BLaER1 (cell line): ENCODE measurements at regions not wholly inside any gene's neighbourhood (a gene's known extent, or its start where the extent isn't known, plus 50 kb on each side); places are given as distances from the start of the nearest gene placed in this dataset.

Source experiments
- H3K27ac ChIP-seq: shearing (Covaris generic); formaldehyde crosslinking; 2 replicates; pipeline ENCODE4 v1.8.1; 2022
- H3K27me3 ChIP-seq: shearing (Covaris generic); formaldehyde crosslinking; 2 replicates; pipeline ENCODE4 v1.8.1; 2022
- H3K36me3 ChIP-seq: shearing (Covaris generic); formaldehyde crosslinking; 2 replicates; pipeline ENCODE4 v1.8.1; 2022
- H3K4me1 ChIP-seq: shearing (Covaris generic); formaldehyde crosslinking; 2 replicates; pipeline ENCODE4 v1.8.1; 2022
- H3K4me2 ChIP-seq: shearing (Covaris generic); formaldehyde crosslinking; 2 replicates; pipeline ENCODE4 v1.8.1; 2022
- H3K4me3 ChIP-seq: shearing (Covaris generic); formaldehyde crosslinking; 2 replicates; pipeline ENCODE4 v1.8.1; 2022
- H3K9ac ChIP-seq: shearing (Covaris generic); formaldehyde crosslinking; 2 replicates; pipeline ENCODE4 v1.8.1; 2022
- H3K9me3 ChIP-seq: shearing (Covaris generic); formaldehyde crosslinking; 2 replicates; pipeline ENCODE4 v1.8.1; 2022
- H4K20me1 ChIP-seq: shearing (Covaris generic); formaldehyde crosslinking; 2 replicates; pipeline ENCODE4 v1.8.1; 2022
- Cebpa-rat ChIP-seq: shearing (Covaris generic); IDR thresholded peaks from 2 replicates; pipeline ENCODE4 v1.8.1; 2022

DNA sequence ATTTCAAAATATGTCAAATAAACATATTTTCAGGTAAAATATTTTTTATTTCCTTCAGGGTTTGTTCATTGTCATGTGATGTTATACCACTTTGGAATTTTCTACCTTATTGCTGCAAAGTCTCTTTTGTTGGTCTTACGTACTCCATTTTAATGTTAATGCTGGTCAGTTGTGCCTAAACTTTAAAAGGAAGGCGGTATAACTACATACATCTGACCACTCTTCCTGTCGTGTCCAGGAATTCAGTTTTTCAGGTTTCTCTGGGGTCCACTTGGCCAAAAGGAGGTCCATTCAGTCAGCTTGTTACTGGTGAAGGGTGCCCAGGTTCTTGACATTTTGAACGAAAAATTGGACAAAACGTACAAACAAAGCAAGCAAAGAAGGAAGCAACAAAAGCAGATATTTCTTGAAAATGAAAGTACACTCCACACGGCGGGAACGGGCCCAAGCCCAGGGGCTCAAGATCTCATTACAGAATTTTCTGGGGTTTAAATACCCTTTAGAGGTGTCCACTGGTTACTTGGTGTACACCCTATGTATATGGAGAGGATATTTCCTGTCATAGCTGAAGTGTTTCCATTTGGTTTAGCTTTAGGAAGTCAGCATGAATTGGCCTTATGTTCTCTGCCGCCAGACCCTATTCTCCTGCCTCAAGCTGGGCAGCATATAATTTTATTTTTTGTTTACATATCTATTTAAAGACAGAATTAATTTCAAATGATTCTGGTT lies 471.7 kb upstream of the CDH7 start:
- Histone ChIP-seq H3K27ac (no peak overlapping the region), H3K9ac (no peak overlapping the region), H3K36me3 (no peaks in the 10 kb centered on the region), H4K20me1 (no peaks in the 10 kb centered on the region), H3K27me3 (no peaks in the 10 kb centered on the region), H3K4me1 (no peaks in the 10 kb centered on the region), H3K4me3 (no peak overlapping the region), H3K9me3 (no peaks in the 10 kb centered on the region), H3K4me2 (no peak overlapping the region)
- TF ChIP-seq Cebpa-rat = no peak

DNA sequence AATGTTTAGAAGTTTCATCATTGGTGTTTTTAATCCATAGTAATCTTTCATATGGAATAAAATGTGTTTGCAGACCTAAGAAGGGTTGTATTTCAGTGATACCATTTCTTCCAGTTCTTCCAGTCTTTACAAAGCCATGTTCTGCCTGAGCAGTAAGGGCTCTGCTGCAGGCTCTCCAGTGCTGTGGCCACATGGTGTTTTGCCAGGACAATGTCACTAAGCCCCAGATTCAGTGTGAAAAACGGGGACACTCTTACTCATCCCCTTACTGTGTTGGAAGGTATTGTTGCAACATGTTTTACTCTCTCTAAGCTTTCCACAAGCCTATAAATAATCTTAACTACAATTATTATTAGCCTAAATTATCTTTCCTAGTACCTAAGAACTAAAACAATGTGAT lies 481.4 kb upstream of the CDH7 start:
- Histone ChIP-seq H4K20me1 (no peaks in the 10 kb centered on the region), H3K9me3 (no peaks in the 10 kb centered on the region), H3K4me2 (no peak overlapping the region), H3K36me3 (no peaks in the 10 kb centered on the region), H3K9ac (no peak overlapping the region), H3K27me3 (no peaks in the 10 kb centered on the region), H3K4me3 (no peak overlapping the region), H3K27ac (no peak overlapping the region), H3K4me1 (no peaks in the 10 kb centered on the region)
- no peak for TF ChIP-seq Cebpa-rat

DNA sequence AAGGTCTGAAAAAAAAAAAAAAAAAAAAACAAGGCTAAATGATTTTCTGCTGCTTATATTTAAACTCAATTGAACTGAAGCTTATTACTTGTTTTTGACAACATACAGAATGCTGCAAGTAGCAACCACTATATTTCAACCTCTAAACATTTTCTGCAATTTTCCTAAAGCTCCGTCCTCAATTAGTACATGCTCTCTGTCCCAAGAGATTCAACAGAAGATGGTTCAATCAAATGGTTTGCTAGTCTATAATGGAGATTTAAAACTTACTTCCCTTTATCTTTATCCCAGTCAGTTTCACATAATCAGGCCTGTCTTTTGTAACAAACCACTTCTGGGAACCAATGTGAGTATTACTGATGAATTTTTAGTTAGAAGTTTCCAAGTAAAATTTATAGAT lies 485.1 kb upstream of the CDH7 start:
- Histone ChIP-seq H3K27ac (no peak overlapping the region), H4K20me1 (no peaks in the 10 kb centered on the region), H3K9me3 (no peaks in the 10 kb centered on the region), H3K4me1 (no peaks in the 10 kb centered on the region), H3K4me3 (no peak overlapping the region), H3K9ac (no peak overlapping the region), H3K4me2 (no peak overlapping the region), H3K36me3 (no peaks in the 10 kb centered on the region), H3K27me3 (no peaks in the 10 kb centered on the region)
- no peak for TF ChIP-seq Cebpa-rat

- H3K4me1 ChIP-seq = no peaks in the 10 kb centered on the region
- no peaks in the 10 kb centered on the region for H3K36me3 ChIP-seq
- H4K20me1 ChIP-seq = no peaks in the 10 kb centered on the region
- H3K9me3 ChIP-seq = no peaks in the 10 kb centered on the region
- H3K4me2 ChIP-seq = no peak overlapping the region
- H3K9ac ChIP-seq = no peak overlapping the region
- H3K4me3 ChIP-seq = no peak overlapping the region
- no peak overlapping the region for H3K27ac ChIP-seq
- H3K27me3 ChIP-seq = no peaks in the 10 kb centered on the region
- TF ChIP-seq Cebpa-rat = no peak
Observed at GRCh38 chr18:65260030-65260429, 490.8 kb upstream of the CDH7 start.

- Histone ChIP-seq H3K27me3 (no peaks in the 10 kb centered on the region), H3K9ac (no peak overlapping the region), H3K4me3 (no peak overlapping the region), H4K20me1 (no peaks in the 10 kb centered on the region), H3K27ac (no peak overlapping the region), H3K36me3 (no peaks in the 10 kb centered on the region), H3K4me1 (no peaks in the 10 kb centered on the region), H3K9me3 (no peaks in the 10 kb centered on the region), H3K4me2 (no peak overlapping the region)
- TF ChIP-seq Cebpa-rat = no peak
Observed at GRCh38 chr18:65259403-65259802, 491.4 kb upstream of the CDH7 start.

GRCh38 chr18:65257149-65257548 lies 493.7 kb upstream of the CDH7 start:
- H3K4me3 ChIP-seq = no peak overlapping the region
- no peaks in the 10 kb centered on the region for H4K20me1 ChIP-seq
- no peak overlapping the region for H3K4me2 ChIP-seq
- no peaks in the 10 kb centered on the region for H3K4me1 ChIP-seq
- no peaks in the 10 kb centered on the region for H3K36me3 ChIP-seq
- TF ChIP-seq Cebpa-rat = no peak
- H3K27ac ChIP-seq = no peak overlapping the region
- no peak overlapping the region for H3K9ac ChIP-seq
- no peaks in the 10 kb centered on the region for H3K27me3 ChIP-seq
- no peaks in the 10 kb centered on the region for H3K9me3 ChIP-seq

DNA sequence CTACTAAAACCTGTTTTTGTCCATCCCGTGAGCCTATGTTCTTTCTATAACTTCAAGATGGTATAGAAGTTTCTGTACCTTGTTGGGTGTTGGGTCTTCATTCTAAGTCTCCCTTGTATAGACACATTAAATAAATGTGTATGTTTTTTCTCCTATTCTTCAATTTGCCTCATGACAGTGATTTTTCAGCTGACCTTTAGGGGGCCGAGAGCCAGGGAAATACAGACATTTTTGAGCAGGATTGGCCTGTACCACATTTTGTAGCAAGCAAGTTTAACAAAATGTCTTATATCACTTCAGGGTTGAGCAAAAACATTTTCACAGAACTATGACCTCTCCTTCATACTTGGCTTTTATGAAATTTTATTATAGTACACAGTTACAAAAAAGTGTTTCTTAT lies 495.4 kb upstream of the CDH7 start:
- H3K9me3 ChIP-seq = no peaks in the 10 kb centered on the region
- H3K4me1 ChIP-seq = no peaks in the 10 kb centered on the region
- no peak overlapping the region for H3K4me2 ChIP-seq
- no peaks in the 10 kb centered on the region for H4K20me1 ChIP-seq
- no peak overlapping the region for H3K27ac ChIP-seq
- no peaks in the 10 kb centered on the region for H3K27me3 ChIP-seq
- no peak for TF ChIP-seq Cebpa-rat
- no peak overlapping the region for H3K9ac ChIP-seq
- no peaks in the 10 kb centered on the region for H3K36me3 ChIP-seq
- no peak overlapping the region for H3K4me3 ChIP-seq

GRCh38 chr18:65239787-65240186 lies 511.0 kb upstream of the CDH7 start:
- Histone ChIP-seq H3K9me3 (no peaks in the 10 kb centered on the region), H3K36me3 (no peaks in the 10 kb centered on the region), H3K4me1 (0 out of 2 replicates have a peak, but pooled peaks cover 7% of the 10 kb centered on the region), H3K4me2 (no peak overlapping the region), H3K27ac (no peak overlapping the region), H4K20me1 (no peaks in the 10 kb centered on the region), H3K9ac (no peak overlapping the region), H3K27me3 (no peaks in the 10 kb centered on the region), H3K4me3 (no peak overlapping the region)
- no peak for TF ChIP-seq Cebpa-rat

DNA sequence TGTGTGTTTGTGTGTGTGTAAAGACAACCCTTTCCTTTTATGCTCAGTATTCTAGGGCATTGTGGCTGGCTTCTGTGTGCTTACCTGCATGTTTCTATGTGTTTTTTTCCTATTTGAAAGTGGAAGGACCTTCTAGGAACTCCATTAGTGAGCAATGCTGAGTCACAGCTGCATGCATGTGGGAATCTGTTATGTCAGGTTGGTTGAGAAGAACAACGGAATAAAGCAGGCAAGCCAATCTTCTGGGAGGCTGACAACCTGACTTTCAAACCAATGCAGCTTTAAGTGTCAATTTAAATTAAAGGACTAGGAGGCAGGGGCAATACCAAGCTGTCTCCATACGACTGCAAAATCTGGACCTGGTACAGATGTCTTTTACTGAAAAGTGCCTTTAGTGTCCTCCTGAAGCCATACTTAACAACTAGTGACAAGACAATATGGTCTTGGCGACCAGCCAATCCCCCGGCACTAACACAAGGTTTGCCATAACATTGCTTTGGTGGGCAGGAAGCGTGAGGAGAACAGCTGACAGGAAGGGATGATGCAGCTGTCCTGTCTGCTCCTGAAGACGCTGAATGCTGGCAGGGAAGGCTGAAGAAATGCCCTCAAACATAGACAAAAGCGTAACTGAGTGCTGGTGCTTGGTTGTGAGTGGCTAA lies 514.7 kb upstream of the CDH7 start:
- peak overlapping the region; percentile 27; the same call in 1 of the 2 replicates for H3K4me2 ChIP-seq
- 0 out of 2 replicates have a peak, but pooled peaks cover 7% of the 10 kb centered on the region for H3K4me1 ChIP-seq
- H3K9me3 ChIP-seq = no peaks in the 10 kb centered on the region
- no peaks in the 10 kb centered on the region for H4K20me1 ChIP-seq
- no peaks in the 10 kb centered on the region for H3K27me3 ChIP-seq
- no peak overlapping the region for H3K4me3 ChIP-seq
- no peak overlapping the region for H3K27ac ChIP-seq
- no peaks in the 10 kb centered on the region for H3K36me3 ChIP-seq
- no peak for TF ChIP-seq Cebpa-rat
- H3K9ac ChIP-seq = no peak overlapping the region

GRCh38 chr18:65230311-65230710 lies 520.5 kb upstream of the CDH7 start:
- Histone ChIP-seq H3K36me3 (no peaks in the 10 kb centered on the region), H3K27ac (no peak overlapping the region), H3K9ac (no peak overlapping the region), H4K20me1 (no peaks in the 10 kb centered on the region), H3K9me3 (no peaks in the 10 kb centered on the region), H3K4me3 (no peak overlapping the region), H3K4me1 (no peaks in the 10 kb centered on the region), H3K27me3 (no peaks in the 10 kb centered on the region), H3K4me2 (no peak overlapping the region)
- no peak for TF ChIP-seq Cebpa-rat
